ENCODE measurements at regions not wholly inside any gene's neighbourhood (a gene's known extent, or its start where the extent isn't known, plus 50 kb on each side); places are given as distances from the start of the nearest gene placed in this dataset.

- no peaks in the 10 kb centered on the region for H3K4me1 Mint-ChIP-seq (ENCODE audit: low read depth)
- H3K4me3 Mint-ChIP-seq, result no peak overlapping the region
- no peaks in the 10 kb centered on the region for H3K27me3 Mint-ChIP-seq (ENCODE audit: low read depth)
- H3K36me3 Mint-ChIP-seq (ENCODE audit: low read depth), result no peaks in the 10 kb centered on the region
- ChIA-PET CTCF (no interaction called here), POLR2A (no interaction called here)
- no peaks in the 10 kb centered on the region for H3K9me3 Mint-ChIP-seq (ENCODE audit: insufficient read depth)
- H3K27ac Mint-ChIP-seq, result no peak overlapping the region
- DNase-seq (no peak), ATAC-seq (no peak)
Observed at GRCh38 chr5:8750100-8750499, 795.8 kb downstream of the SEMA5A start.

- H3K9me3 Mint-ChIP-seq (ENCODE audit: insufficient read depth), result no peaks in the 10 kb centered on the region
- DNase-seq, result no peak
- no peak overlapping the region for H3K4me3 Mint-ChIP-seq
- H3K27me3 Mint-ChIP-seq (ENCODE audit: low read depth), result no peaks in the 10 kb centered on the region
- H3K27ac Mint-ChIP-seq, result no peak overlapping the region
- CTCF ChIA-PET, result no interaction called here
- no peak for ATAC-seq
- H3K36me3 Mint-ChIP-seq (ENCODE audit: low read depth), result no peaks in the 10 kb centered on the region
- POLR2A ChIA-PET, result no interaction called here
- no peaks in the 10 kb centered on the region for H3K4me1 Mint-ChIP-seq (ENCODE audit: low read depth)
Observed at GRCh38 chr5:8751971-8752370, 793.9 kb downstream of the SEMA5A start.

GRCh38 chr5:8752595-8752994 lies 793.3 kb downstream of the SEMA5A start:
- ATAC-seq (no peak), DNase-seq (no peak)
- no peak overlapping the region for H3K4me3 Mint-ChIP-seq
- no peaks in the 10 kb centered on the region for H3K36me3 Mint-ChIP-seq (ENCODE audit: low read depth)
- no peaks in the 10 kb centered on the region for H3K27me3 Mint-ChIP-seq (ENCODE audit: low read depth)
- no peak overlapping the region for H3K27ac Mint-ChIP-seq
- ChIA-PET POLR2A (no interaction called here), CTCF (no interaction called here)
- H3K4me1 Mint-ChIP-seq (ENCODE audit: low read depth), result no peaks in the 10 kb centered on the region
- no peaks in the 10 kb centered on the region for H3K9me3 Mint-ChIP-seq (ENCODE audit: insufficient read depth)

GRCh38 chr5:8756498-8757084 lies 789.3 kb downstream of the SEMA5A start:
- H3K4me3 Mint-ChIP-seq, result no peak overlapping the region
- CTCF ChIA-PET, result no interaction called here
- ATAC-seq, result no peak

GRCh38 chr5:8765886-8766285 lies 780.0 kb downstream of the SEMA5A start:
- ATAC-seq (no peak), DNase-seq (no peak)

More at GRCh38 chr5:8756498-8757084, 789.3 kb downstream of the SEMA5A start:
- Mint-ChIP-seq H3K27ac (no peak overlapping the region), H3K4me1 (ENCODE audit: low read depth) (no peaks in the 10 kb centered on the region), H3K9me3 (ENCODE audit: insufficient read depth) (no peaks in the 10 kb centered on the region), H3K27me3 (ENCODE audit: low read depth) (no peaks in the 10 kb centered on the region), H3K36me3 (ENCODE audit: low read depth) (no peaks in the 10 kb centered on the region)
- POLR2A ChIA-PET, result no interaction called here
- DNase-seq, result no peak

GRCh38 chr5:8766448-8766847 lies 779.4 kb downstream of the SEMA5A start:
- no peak for ATAC-seq
- H3K4me1 Mint-ChIP-seq (ENCODE audit: low read depth), result no peaks in the 10 kb centered on the region
- no peak overlapping the region for H3K27ac Mint-ChIP-seq
- no peak overlapping the region for H3K4me3 Mint-ChIP-seq
- H3K27me3 Mint-ChIP-seq (ENCODE audit: low read depth), result no peaks in the 10 kb centered on the region
- no peak for DNase-seq
- H3K36me3 Mint-ChIP-seq (ENCODE audit: low read depth), result no peaks in the 10 kb centered on the region
- POLR2A ChIA-PET, result no interaction called here
- CTCF ChIA-PET, result no interaction called here
- H3K9me3 Mint-ChIP-seq (ENCODE audit: insufficient read depth), result peaks cover 5% of the 10 kb centered on the region

More at GRCh38 chr5:8765886-8766285, 780.0 kb downstream of the SEMA5A start:
- CTCF ChIA-PET, result no interaction called here
- no peaks in the 10 kb centered on the region for H3K4me1 Mint-ChIP-seq (ENCODE audit: low read depth)
- no peak overlapping the region for H3K27ac Mint-ChIP-seq
- POLR2A ChIA-PET, result no interaction called here
- no peaks in the 10 kb centered on the region for H3K27me3 Mint-ChIP-seq (ENCODE audit: low read depth)
- H3K9me3 Mint-ChIP-seq (ENCODE audit: insufficient read depth), result peaks cover 5% of the 10 kb centered on the region
- no peak overlapping the region for H3K4me3 Mint-ChIP-seq
- H3K36me3 Mint-ChIP-seq (ENCODE audit: low read depth), result no peaks in the 10 kb centered on the region

GRCh38 chr5:8767111-8767510 lies 778.8 kb downstream of the SEMA5A start:
- ChIA-PET CTCF (no interaction called here), POLR2A (no interaction called here)
- DNase-seq (no peak), ATAC-seq (no peak)
- H3K27me3 Mint-ChIP-seq (ENCODE audit: low read depth), result no peaks in the 10 kb centered on the region
- peaks cover 5% of the 10 kb centered on the region for H3K9me3 Mint-ChIP-seq (ENCODE audit: insufficient read depth)
- no peak overlapping the region for H3K27ac Mint-ChIP-seq
- no peaks in the 10 kb centered on the region for H3K36me3 Mint-ChIP-seq (ENCODE audit: low read depth)
- no peaks in the 10 kb centered on the region for H3K4me1 Mint-ChIP-seq (ENCODE audit: low read depth)
- no peak overlapping the region for H3K4me3 Mint-ChIP-seq

- Mint-ChIP-seq H3K27ac (no peak overlapping the region), H3K9me3 (ENCODE audit: insufficient read depth) (peaks cover 5% of the 10 kb centered on the region), H3K4me1 (ENCODE audit: low read depth) (no peaks in the 10 kb centered on the region), H3K36me3 (ENCODE audit: low read depth) (no peaks in the 10 kb centered on the region), H3K4me3 (no peak overlapping the region), H3K27me3 (ENCODE audit: low read depth) (no peaks in the 10 kb centered on the region)
- ChIA-PET CTCF (no interaction called here), POLR2A (no interaction called here)
- DNase-seq (no peak), ATAC-seq (no peak)
Observed at GRCh38 chr5:8767746-8768145, 778.1 kb downstream of the SEMA5A start.

- Mint-ChIP-seq H3K4me3 (no peak overlapping the region), H3K27ac (no peak overlapping the region)
- CTCF ChIA-PET, result no interaction called here
Observed at GRCh38 chr5:8769631-8770030, 776.2 kb downstream of the SEMA5A start.

GRCh38 chr5:8770431-8770830 lies 775.4 kb downstream of the SEMA5A start:
- POLR2A ChIA-PET, result no interaction called here
- no peak overlapping the region for H3K4me3 Mint-ChIP-seq
- peaks cover 5% of the 10 kb centered on the region for H3K9me3 Mint-ChIP-seq (ENCODE audit: insufficient read depth)
- H3K36me3 Mint-ChIP-seq (ENCODE audit: low read depth), result no peaks in the 10 kb centered on the region
- no peaks in the 10 kb centered on the region for H3K4me1 Mint-ChIP-seq (ENCODE audit: low read depth)
- H3K27ac Mint-ChIP-seq, result no peak overlapping the region
- ATAC-seq (no peak), DNase-seq (no peak)
- CTCF ChIA-PET, result no interaction called here
- H3K27me3 Mint-ChIP-seq (ENCODE audit: low read depth), result no peaks in the 10 kb centered on the region

More at GRCh38 chr5:8769631-8770030, 776.2 kb downstream of the SEMA5A start:
- POLR2A ChIA-PET, result no interaction called here
- H3K36me3 Mint-ChIP-seq (ENCODE audit: low read depth), result no peaks in the 10 kb centered on the region
- DNase-seq (no peak), ATAC-seq (no peak)
- H3K4me1 Mint-ChIP-seq (ENCODE audit: low read depth), result no peaks in the 10 kb centered on the region
- H3K27me3 Mint-ChIP-seq (ENCODE audit: low read depth), result no peaks in the 10 kb centered on the region
- peaks cover 5% of the 10 kb centered on the region for H3K9me3 Mint-ChIP-seq (ENCODE audit: insufficient read depth)

GRCh38 chr5:8773046-8773615 lies 772.7 kb downstream of the SEMA5A start:
- Mint-ChIP-seq H3K27ac (no peak overlapping the region), H3K27me3 (ENCODE audit: low read depth) (no peaks in the 10 kb centered on the region)
- POLR2A ChIA-PET, result no interaction called here

GRCh38 chr5:8784692-8785091 lies 761.2 kb downstream of the SEMA5A start:
- POLR2A ChIA-PET, result no interaction called here
- Mint-ChIP-seq H3K36me3 (ENCODE audit: low read depth) (no peaks in the 10 kb centered on the region), H3K27me3 (ENCODE audit: low read depth) (no peaks in the 10 kb centered on the region)

More at GRCh38 chr5:8773046-8773615, 772.7 kb downstream of the SEMA5A start:
- CTCF ChIA-PET, result no interaction called here
- H3K4me3 Mint-ChIP-seq, result no peak overlapping the region
- no peak for DNase-seq
- no peak for ATAC-seq
- H3K9me3 Mint-ChIP-seq (ENCODE audit: insufficient read depth), result peaks cover 3% of the 10 kb centered on the region
- H3K4me1 Mint-ChIP-seq (ENCODE audit: low read depth), result no peaks in the 10 kb centered on the region
- no peaks in the 10 kb centered on the region for H3K36me3 Mint-ChIP-seq (ENCODE audit: low read depth)

GRCh38 chr5:8788246-8788645 lies 757.6 kb downstream of the SEMA5A start:
- H3K9me3 Mint-ChIP-seq (ENCODE audit: insufficient read depth), result peaks cover 9% of the 10 kb centered on the region
- no peak overlapping the region for H3K4me3 Mint-ChIP-seq
- H3K27me3 Mint-ChIP-seq (ENCODE audit: low read depth), result no peaks in the 10 kb centered on the region
- POLR2A ChIA-PET, result no interaction called here
- no peak overlapping the region for H3K27ac Mint-ChIP-seq
- H3K4me1 Mint-ChIP-seq (ENCODE audit: low read depth), result no peaks in the 10 kb centered on the region
- ATAC-seq (no peak), DNase-seq (no peak)
- CTCF ChIA-PET, result no interaction called here
- no peaks in the 10 kb centered on the region for H3K36me3 Mint-ChIP-seq (ENCODE audit: low read depth)

More at GRCh38 chr5:8784692-8785091, 761.2 kb downstream of the SEMA5A start:
- no peak overlapping the region for H3K27ac Mint-ChIP-seq
- no peak overlapping the region for H3K4me3 Mint-ChIP-seq
- DNase-seq (no peak), ATAC-seq (no peak)
- CTCF ChIA-PET, result no interaction called here
- H3K9me3 Mint-ChIP-seq (ENCODE audit: insufficient read depth), result peaks cover 8% of the 10 kb centered on the region
- H3K4me1 Mint-ChIP-seq (ENCODE audit: low read depth), result no peaks in the 10 kb centered on the region

Measured in activated CD8-positive, alpha-beta T cell treated with anti-CD3 and anti-CD28 coated beads, Interleukin-2, amount 10 ng/mL, durations not matched to agents 7 days and 5 days (primary cell).